SH-SY5Y (cell line): ENCODE measurements at regions not wholly inside any gene's neighbourhood (a gene's known extent, or its start where the extent isn't known, plus 50 kb on each side); places are given as distances from the start of the nearest gene placed in this dataset.

Experiments
- GATA2 ChIP-seq: IDR thresholded peaks from 2 replicates; pipeline ENCODE4 v1.6.1; 2011; ENCODE audit warnings: mild to moderate bottlenecking, low read depth, low read length
- GATA3 ChIP-seq: IDR thresholded peaks from 2 replicates; pipeline ENCODE4 v1.6.1; 2011; ENCODE audit warnings: low read depth, mild to moderate bottlenecking, low read length, moderate library complexity

GRCh38 chr1:242674951-242675645 is 150.6 kb upstream of the PLD5 start:
- TF ChIP-seq GATA2 (no peak), GATA3 (no peak)
